ENCODE measurements at regions not wholly inside any gene's neighbourhood (a gene's known extent, or its start where the extent isn't known, plus 50 kb on each side); places are given as distances from the start of the nearest gene placed in this dataset.
"Not testable (repeated sequence)": the region's sequence is repeated elsewhere in the genome, so short reads cannot be mapped to it uniquely, and the experiment has no call there.

GRCh38 chr14:85075694-85076476 lies 454.1 kb upstream of the FLRT2 start:
- DNase-seq = no peak
- peaks cover 0 to 3% of the 10 kb centered on the region in 2 donors for H3K9me3 Mint-ChIP-seq
- H3K27ac Mint-ChIP-seq = no peak overlapping the region
- no peak for ATAC-seq (replicated peaks)
- no peak overlapping the region for H3K4me3 Mint-ChIP-seq
- H3K36me3 Mint-ChIP-seq = no peaks in the 10 kb centered on the region
- H3K27me3 Mint-ChIP-seq = no peaks in the 10 kb centered on the region
- no peaks in the 10 kb centered on the region for H3K4me1 Mint-ChIP-seq

GRCh38 chr14:85077716-85078115 lies 452.2 kb upstream of the FLRT2 start:
- H3K36me3 Mint-ChIP-seq; H3K27me3 Mint-ChIP-seq; H3K27ac Mint-ChIP-seq; H3K4me3 Mint-ChIP-seq; DNase-seq; ATAC-seq (replicated peaks); H3K4me1 Mint-ChIP-seq; H3K9me3 Mint-ChIP-seq: not testable (repeated sequence)

DNA sequence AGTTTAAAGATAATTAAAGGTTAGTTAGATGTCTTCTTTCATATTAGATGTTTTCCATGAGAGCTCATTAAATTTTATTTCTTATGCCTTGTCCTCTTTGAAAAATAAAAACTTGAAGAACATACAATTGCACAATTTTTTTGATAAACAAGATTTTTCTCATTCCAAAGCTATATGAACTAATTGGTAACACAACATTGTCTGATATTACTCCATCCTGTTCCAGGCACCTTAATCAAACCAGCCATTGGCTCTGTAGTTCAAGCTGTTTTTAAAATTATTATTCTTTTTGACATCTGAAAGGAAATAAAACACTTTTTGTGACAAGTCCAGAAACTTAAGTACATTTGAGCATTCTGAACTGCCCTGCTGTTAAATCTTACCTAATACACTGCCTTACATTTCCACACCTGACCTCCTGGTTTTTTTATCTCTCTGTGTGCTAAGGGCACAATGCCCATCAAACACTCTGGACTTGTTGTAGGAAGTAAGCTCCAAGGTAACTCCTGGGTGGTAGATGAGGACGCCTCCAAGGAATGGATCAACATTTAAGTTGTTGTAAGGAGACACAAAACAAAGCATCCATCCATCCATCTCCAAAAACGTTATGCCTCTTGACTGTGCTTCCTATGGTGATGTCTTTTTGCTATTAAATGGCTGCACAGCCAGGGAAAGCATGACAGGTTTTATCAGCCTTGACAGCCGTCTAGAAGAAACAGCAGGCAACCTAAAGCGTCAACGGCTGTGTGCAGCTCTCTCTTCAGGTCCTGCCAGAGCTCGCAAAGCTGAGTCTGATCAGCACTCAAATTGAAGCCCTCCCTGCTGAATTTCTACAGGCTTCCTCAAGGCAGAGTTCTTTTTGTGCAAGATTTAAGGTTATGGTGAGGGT lies 449.9 kb upstream of the FLRT2 start:
- DNase-seq (no peak), ATAC-seq (replicated peaks) (no peak)
- Mint-ChIP-seq H3K4me3 (no peak overlapping the region), H3K27me3 (no peaks in the 10 kb centered on the region), H3K36me3 (no peaks in the 10 kb centered on the region), H3K27ac (no peak overlapping the region), H3K9me3 (peaks cover 0 to 3% of the 10 kb centered on the region in 2 donors), H3K4me1 (no peaks in the 10 kb centered on the region)

GRCh38 chr14:85084344-85084743 lies 445.6 kb upstream of the FLRT2 start:
- ATAC-seq (replicated peaks) = no peak
- DNase-seq = no peak
- Mint-ChIP-seq H3K9me3 (peaks cover 0 to 1% of the 10 kb centered on the region in 2 donors), H3K27ac (no peak overlapping the region), H3K4me1 (no peaks in the 10 kb centered on the region), H3K4me3 (no peak overlapping the region), H3K27me3 (no peaks in the 10 kb centered on the region), H3K36me3 (no peaks in the 10 kb centered on the region)

GRCh38 chr14:85085981-85086380 lies 444.0 kb upstream of the FLRT2 start:
- no peak overlapping the region for H3K4me3 Mint-ChIP-seq
- no peak for ATAC-seq (replicated peaks)
- H3K36me3 Mint-ChIP-seq = no peaks in the 10 kb centered on the region
- H3K27me3 Mint-ChIP-seq = no peaks in the 10 kb centered on the region
- H3K4me1 Mint-ChIP-seq = no peaks in the 10 kb centered on the region
- DNase-seq = no peak
- H3K9me3 Mint-ChIP-seq = peaks cover 0 to 1% of the 10 kb centered on the region in 2 donors
- no peak overlapping the region for H3K27ac Mint-ChIP-seq

DNA sequence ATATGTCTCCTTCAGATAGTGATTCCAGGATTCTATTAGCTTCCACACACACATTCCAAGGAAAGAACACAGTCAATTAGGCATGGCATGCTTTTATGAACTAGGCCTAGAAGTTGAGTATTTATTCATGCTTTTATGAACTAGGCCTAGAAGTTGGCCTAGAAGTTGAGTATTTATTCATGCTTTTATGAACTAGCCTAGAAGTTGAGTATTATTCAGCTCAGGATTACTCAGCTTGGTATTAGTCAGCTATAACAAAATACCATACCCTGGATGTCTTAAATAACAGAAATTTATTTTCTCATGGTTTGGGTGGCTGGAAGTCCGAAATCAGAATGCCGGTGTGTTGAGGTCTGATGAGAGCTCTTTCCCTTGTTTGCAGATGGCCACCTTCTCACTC lies 442.7 kb upstream of the FLRT2 start:
- H3K4me3 Mint-ChIP-seq = no peak overlapping the region
- no peaks in the 10 kb centered on the region for H3K4me1 Mint-ChIP-seq
- no peak overlapping the region for H3K27ac Mint-ChIP-seq
- ATAC-seq (replicated peaks) = no peak
- peaks cover 0 to 1% of the 10 kb centered on the region in 2 donors for H3K9me3 Mint-ChIP-seq
- H3K36me3 Mint-ChIP-seq = no peaks in the 10 kb centered on the region
- H3K27me3 Mint-ChIP-seq = no peaks in the 10 kb centered on the region
- DNase-seq = no peak

GRCh38 chr14:85088192-85088591 lies 441.8 kb upstream of the FLRT2 start:
- Mint-ChIP-seq H3K4me3 (no peak overlapping the region), H3K36me3 (no peaks in the 10 kb centered on the region), H3K4me1 (no peaks in the 10 kb centered on the region), H3K27ac (no peak overlapping the region), H3K27me3 (no peaks in the 10 kb centered on the region), H3K9me3 (no peaks in the 10 kb centered on the region)
- no peak for DNase-seq
- no peak for ATAC-seq (replicated peaks)

- no peaks in the 10 kb centered on the region for H3K36me3 Mint-ChIP-seq
- ATAC-seq (replicated peaks) (no peak), DNase-seq (no peak)
- no peak overlapping the region for H3K4me3 Mint-ChIP-seq
- H3K27ac Mint-ChIP-seq = no peak overlapping the region
- no peaks in the 10 kb centered on the region for H3K9me3 Mint-ChIP-seq
- H3K4me1 Mint-ChIP-seq = no peaks in the 10 kb centered on the region
- no peaks in the 10 kb centered on the region for H3K27me3 Mint-ChIP-seq
Measured at GRCh38 chr14:85090681-85091080, 439.3 kb upstream of the FLRT2 start.

DNA sequence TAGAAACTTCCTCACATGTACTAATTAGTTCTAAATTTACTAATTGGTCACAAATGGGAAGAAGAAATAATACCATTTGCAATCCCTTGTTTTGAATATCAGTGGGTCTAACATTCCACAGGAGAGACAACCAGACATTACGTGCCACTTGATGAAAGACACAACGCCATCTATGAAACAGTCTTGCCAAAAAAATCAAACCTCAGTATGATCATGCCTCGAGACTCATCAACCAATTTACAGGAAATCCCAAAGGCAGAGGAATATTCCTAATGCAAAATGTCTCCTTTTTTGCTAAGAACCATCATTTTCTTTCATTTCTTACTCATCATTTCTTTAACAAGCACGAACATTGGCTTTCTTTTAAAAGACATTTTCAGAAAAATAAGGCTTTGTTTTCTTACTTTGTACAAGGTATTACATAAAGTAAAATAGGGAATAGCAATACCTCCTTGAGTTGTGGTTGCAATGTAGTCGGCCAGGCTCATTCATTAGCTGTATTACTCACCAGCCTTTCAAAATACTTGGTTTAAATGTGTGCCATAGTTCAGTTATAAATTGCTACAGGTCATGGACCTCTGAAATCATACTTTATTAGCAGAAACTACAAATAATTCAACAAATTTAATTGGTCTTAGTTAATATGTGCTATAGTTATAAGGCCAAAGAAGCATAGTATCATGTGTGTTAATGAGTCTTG lies 436.2 kb upstream of the FLRT2 start:
- H3K4me3 Mint-ChIP-seq = no peak overlapping the region
- H3K4me1 Mint-ChIP-seq = no peaks in the 10 kb centered on the region
- H3K27me3 Mint-ChIP-seq = no peaks in the 10 kb centered on the region
- DNase-seq = no peak
- no peaks in the 10 kb centered on the region for H3K9me3 Mint-ChIP-seq
- H3K27ac Mint-ChIP-seq = no peak overlapping the region
- ATAC-seq (replicated peaks) = no peak
- H3K36me3 Mint-ChIP-seq = no peaks in the 10 kb centered on the region

DNA sequence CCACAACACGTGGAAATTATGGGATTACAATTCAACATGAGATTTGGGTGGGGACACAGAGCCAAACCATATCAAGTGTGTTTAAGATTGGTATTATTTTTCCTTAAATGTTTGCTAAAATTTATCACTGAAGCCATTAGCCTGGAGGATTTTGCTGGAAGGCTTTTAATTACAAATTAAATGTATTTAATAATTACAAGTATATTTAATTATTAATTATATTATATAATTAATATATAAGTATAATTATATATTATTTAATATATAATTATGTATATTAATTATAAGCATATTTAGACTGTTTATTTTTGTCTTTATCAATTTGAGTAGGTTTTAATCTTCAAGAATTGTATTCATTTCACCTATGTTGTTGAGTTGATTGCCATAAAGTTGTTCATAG lies 427.4 kb upstream of the FLRT2 start:
- Mint-ChIP-seq H3K36me3 (no peaks in the 10 kb centered on the region), H3K4me1 (no peaks in the 10 kb centered on the region), H3K27me3 (no peaks in the 10 kb centered on the region), H3K27ac (no peak overlapping the region), H3K9me3 (peaks cover 4 to 6% of the 10 kb centered on the region in 2 donors), H3K4me3 (no peak overlapping the region)
- no peak for DNase-seq
- ATAC-seq (replicated peaks) = no peak

GRCh38 chr14:85106506-85106905 lies 423.4 kb upstream of the FLRT2 start:
- Mint-ChIP-seq H3K27me3 (no peaks in the 10 kb centered on the region), H3K9me3 (peaks cover 6% of the 10 kb centered on the region in 2 donors), H3K4me1 (no peaks in the 10 kb centered on the region), H3K4me3 (no peak overlapping the region), H3K27ac (no peak overlapping the region), H3K36me3 (no peaks in the 10 kb centered on the region)
- DNase-seq (no peak), ATAC-seq (replicated peaks) (no peak)

DNA sequence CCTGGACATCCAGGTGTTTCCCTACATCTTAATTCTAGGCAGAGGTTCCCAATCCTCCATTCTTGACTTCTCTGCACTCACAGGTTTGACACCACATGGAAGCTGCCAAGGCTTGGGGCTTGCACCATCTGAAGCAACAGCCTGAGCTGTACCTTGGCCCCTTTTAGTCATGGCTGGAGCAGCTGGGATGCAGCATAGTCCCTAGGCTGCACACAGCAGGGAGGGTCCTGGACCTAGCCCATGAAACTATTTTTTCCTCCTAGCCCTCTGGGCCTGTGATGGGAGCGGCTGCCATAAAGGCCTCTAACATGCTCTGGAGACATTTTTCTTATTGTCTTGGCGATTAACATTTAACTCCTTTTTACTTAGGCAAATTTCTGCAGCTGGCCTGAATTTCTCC lies 417.2 kb upstream of the FLRT2 start:
- Mint-ChIP-seq H3K4me3 (no peak overlapping the region), H3K4me1 (no peaks in the 10 kb centered on the region), H3K27me3 (no peaks in the 10 kb centered on the region), H3K9me3 (peaks cover 14 to 18% of the 10 kb centered on the region in 2 donors), H3K27ac (no peak overlapping the region), H3K36me3 (no peaks in the 10 kb centered on the region)
- ATAC-seq (replicated peaks) = no peak
- DNase-seq = no peak

- no peaks in the 10 kb centered on the region for H3K4me1 Mint-ChIP-seq
- no peak overlapping the region for H3K4me3 Mint-ChIP-seq
- no peaks in the 10 kb centered on the region for H3K36me3 Mint-ChIP-seq
- DNase-seq = no peak
- ATAC-seq (replicated peaks) = no peak
- no peak overlapping the region for H3K27ac Mint-ChIP-seq
- H3K9me3 Mint-ChIP-seq = peaks cover 14 to 18% of the 10 kb centered on the region in 2 donors
- H3K27me3 Mint-ChIP-seq = no peaks in the 10 kb centered on the region
Measured at GRCh38 chr14:85115921-85116320, 414.0 kb upstream of the FLRT2 start.

GRCh38 chr14:85118274-85118673 lies 411.7 kb upstream of the FLRT2 start:
- no peak for DNase-seq
- Mint-ChIP-seq H3K4me1 (no peaks in the 10 kb centered on the region), H3K9me3 (peaks cover 2% of the 10 kb centered on the region in 2 donors), H3K36me3 (no peaks in the 10 kb centered on the region), H3K4me3 (no peak overlapping the region), H3K27me3 (no peaks in the 10 kb centered on the region), H3K27ac (no peak overlapping the region)
- ATAC-seq (replicated peaks) = no peak

All from stimulated activated naive B cell treated with anti-CD40 and anti-IgM and Interleukin-4, amounts not matched to agents 10 μg/mL and 1 μg/mL and 100 μg/mL, for 72 hours (primary cell).